ENCODE measurements at regions not wholly inside any gene's neighbourhood (a gene's known extent, or its start where the extent isn't known, plus 50 kb on each side); places are given as distances from the start of the nearest gene placed in this dataset.

GRCh38 chr12:64991121-64991611, 129.9 kb downstream of the WIF1 start:
- TF ChIP-seq POLR2A (IDR thresholded peaks at IDR 0.05) (no peak), CTCF (IDR thresholded peaks at IDR 0.05) (no peak)

Data from adrenal gland (tissue), 5 donors.